Lung (tissue), 11 donors: ENCODE measurements at regions not wholly inside any gene's neighbourhood (a gene's known extent, or its start where the extent isn't known, plus 50 kb on each side); places are given as distances from the start of the nearest gene placed in this dataset.

Experiments
- ATAC-seq: fragments of 200-7000 bp; cut with Tn5 transposase; one replicate; pipeline ENCODE4 v1.9.1; 2020; ENCODE audit warnings: moderate number of reproducible peaks; ENCODE audit not compliant: insufficient read depth, low FRiP score
- DNase-seq, 3 donors: peaks; one replicate each; pipeline ENCODE4 v3.0.0-alpha.2; 2013 to 2017
- H3K27ac ChIP-seq, 2 donors: one replicate each; pipeline ENCODE4 v1.5.1; 2013; ENCODE audit warnings: mild to moderate bottlenecking in 2 of 2, moderate library complexity in 2 of 2, control low read depth in 1 of 2, inconsistent platforms in 1 of 2, low read depth in 1 of 2, low read length in 1 of 2
- H3K27me3 ChIP-seq, 3 donors: one replicate each; pipeline ENCODE4 v1.5.1; 2013; ENCODE audit warnings: low read length in 2 of 3; ENCODE audit not compliant: control insufficient read depth in 3 of 3, insufficient read depth in 3 of 3
- H3K36me3 ChIP-seq, 4 donors: one replicate each; pipeline ENCODE4 v1.5.1; 2013; ENCODE audit warnings: low read length in 4 of 4, mild to moderate bottlenecking in 1 of 4, moderate library complexity in 1 of 4; ENCODE audit not compliant: control insufficient read depth in 4 of 4, insufficient read depth in 4 of 4
- H3K4me1 ChIP-seq, 5 donors: one replicate each; pipeline ENCODE4 v1.5.1; 2013; ENCODE audit warnings: low read length in 5 of 5, mild to moderate bottlenecking in 2 of 5, moderate library complexity in 1 of 5; ENCODE audit not compliant: control insufficient read depth in 5 of 5, insufficient read depth in 5 of 5
- H3K4me3 ChIP-seq: one replicate; pipeline ENCODE4 v1.5.1; 2013; ENCODE audit warnings: mild to moderate bottlenecking, control low read depth, moderate library complexity
- H3K9ac ChIP-seq, 2 donors: one replicate each; pipeline ENCODE4 v1.5.1; 2013; ENCODE audit warnings: low read length in 2 of 2, control low read depth in 1 of 2; ENCODE audit not compliant: insufficient read depth in 1 of 2
- H3K9me3 ChIP-seq, 4 donors: one replicate each; pipeline ENCODE4 v1.5.1; 2013; ENCODE audit warnings: low read length in 3 of 4, mild to moderate bottlenecking in 1 of 4, moderate library complexity in 1 of 4; ENCODE audit not compliant: control insufficient read depth in 4 of 4, insufficient read depth in 3 of 4
- CTCF ChIP-seq: IDR thresholded peaks from 2 replicates; pipeline ENCODE4 v1.5.1; 2012; ENCODE audit warnings: mild to moderate bottlenecking; ENCODE audit errors: control extremely low read depth, extremely low read depth
- WGBS, 2 donors: extraction: QIAGEN DNeasy Blood & Tissue Kit; methylation state at CpG; one replicate each; pipeline ENCODE4 v1.1.7; 2013; 5-methylcytosine and 5-hydroxymethylcytosine counted together
- donor health status: control.
- donor health status: control.
- donor health status: Bipolar disorder and iron deficiency.
- donor health status: healthy.
- donor health status: DM: yes; HTN: yes; CAD: no.

- no peak for DNase-seq
- H3K36me3 ChIP-seq, result no peaks in the 10 kb centered on the region
- H3K4me1 ChIP-seq, result peaks cover 0 to 27% (median 0%) of the 10 kb centered on the region in 5 donors
- no peaks in the 10 kb centered on the region for H3K27me3 ChIP-seq
- 58 to 80% methylated on average over 2 of the region's 2 CpGs for WGBS, 2 donors
- no peak overlapping the region for H3K27ac ChIP-seq
- ATAC-seq, result no peak
- H3K4me3 ChIP-seq, result no peak overlapping the region
- no peak overlapping the region for H3K9ac ChIP-seq
- TF ChIP-seq CTCF, result no peak
- H3K9me3 ChIP-seq, result peaks cover 0 to 9% (median 2%) of the 10 kb centered on the region in 4 donors
Measured at GRCh38 chr2:8244639-8245038, 437.2 kb upstream of the ID2 start.

- Histone ChIP-seq H3K9me3 (peaks cover 0 to 12% (median 2%) of the 10 kb centered on the region in 4 donors), H3K36me3 (no peaks in the 10 kb centered on the region), H3K27me3 (no peaks in the 10 kb centered on the region), H3K4me1 (peaks cover 0 to 26% (median 0%) of the 10 kb centered on the region in 5 donors), H3K9ac (no peak overlapping the region), H3K4me3 (no peak overlapping the region), H3K27ac (no peak overlapping the region)
- WGBS, 2 donors, result 94 to 97% methylated on average over 3 of the region's 3 CpGs
- TF ChIP-seq CTCF, result no peak
- DNase-seq (no peak), ATAC-seq (no peak)
Measured at GRCh38 chr2:8246137-8246536, 435.7 kb upstream of the ID2 start.

GRCh38 chr2:8247905-8248622, 433.8 kb upstream of the ID2 start:
- no peak overlapping the region for H3K9ac ChIP-seq
- H3K27ac ChIP-seq, result no peak overlapping the region
- DNase-seq (no peak), ATAC-seq (no peak)
- no peaks in the 10 kb centered on the region for H3K36me3 ChIP-seq
- no peaks in the 10 kb centered on the region for H3K27me3 ChIP-seq
- peaks cover 0 to 14% (median 0%) of the 10 kb centered on the region in 5 donors for H3K4me1 ChIP-seq
- peaks cover 0 to 12% (median 2%) of the 10 kb centered on the region in 4 donors for H3K9me3 ChIP-seq
- H3K4me3 ChIP-seq, result no peak overlapping the region
- no peak for TF ChIP-seq CTCF
- 77 to 79% methylated on average over 11 of the region's 11 CpGs for WGBS, 2 donors

GRCh38 chr2:8248623-8248957, 433.3 kb upstream of the ID2 start:
- H3K27me3 ChIP-seq, result no peaks in the 10 kb centered on the region
- ATAC-seq (no peak), DNase-seq (no peak)
- H3K9me3 ChIP-seq, result peaks cover 0 to 12% (median under 1%) of the 10 kb centered on the region in 4 donors
- TF ChIP-seq CTCF, result no peak
- H3K4me3 ChIP-seq, result no peak overlapping the region
- WGBS, 2 donors, result 68 to 91% methylated on average over 2 of the region's 2 CpGs
- H3K4me1 ChIP-seq, result peaks cover 0 to 10% (median 0%) of the 10 kb centered on the region in 5 donors
- no peaks in the 10 kb centered on the region for H3K36me3 ChIP-seq
- H3K9ac ChIP-seq, result no peak overlapping the region
- H3K27ac ChIP-seq, result no peak overlapping the region
